ENCODE measurements at regions not wholly inside any gene's neighbourhood (a gene's known extent, or its start where the extent isn't known, plus 50 kb on each side); places are given as distances from the start of the nearest gene placed in this dataset.

GRCh38 chr10:108905821-108906220 lies 1017.5 kb downstream of the XPNPEP1 start:
- Histone ChIP-seq H3K27me3 (ENCODE audit: control insufficient read depth, insufficient read depth, low read length) (peaks cover 3% of the 10 kb centered on the region; the same call in 1 of the 2 replicates), H3K4me3 (ENCODE audit: low read depth in 2 of 2, low read length in 2 of 2) (no peak overlapping the region), H3K9me3 (ENCODE audit: control insufficient read depth, insufficient read depth, low read depth, low read length) (no peaks in the 10 kb centered on the region), H3K4me1 (ENCODE audit: control insufficient read depth, insufficient read depth, low read length) (no peaks in the 10 kb centered on the region), H3K36me3 (ENCODE audit: control insufficient read depth, insufficient read depth, low read length) (no peaks in the 10 kb centered on the region), H3K27ac (ENCODE audit: low read length) (no peak overlapping the region)
- no peak for ATAC-seq
- no peak for DNase-seq (ENCODE audit: low read depth, low spot score)
- CTCF ChIA-PET, result no interaction called here
- intact Hi-C loops (cut with micrococcal nuclease; ENCODE audit: unreplicated experiment), result no loop called here
- TF ChIP-seq POLR2AphosphoS5 (IDR thresholded peaks at IDR 0.05; ENCODE audit: low read depth, low read length) (no peak), REST (IDR thresholded peaks at IDR 0.05; ENCODE audit: insufficient read depth in 1 of 2, low read depth in 2 of 2, low read length in 1 of 2) (no peak), CTCF (IDR thresholded peaks at IDR 0.05) (no peak), TCF7L2 (IDR thresholded peaks at IDR 0.05; ENCODE audit: low read depth, low read length) (no peak), SIN3A (IDR thresholded peaks at IDR 0.05; ENCODE audit: borderline replicate concordance, insufficient read depth, low read depth, low read length) (no peak)
- no TSS peak for BruUV-seq (replicated peaks)
- in situ Hi-C loops (cut with HindIII; ENCODE audit: low pct_unique_long_range_greater_than_20kb, low sequenced_read_pairs), result no loop called here
- POLR2A ChIA-PET, result no interaction called here

GRCh38 chr10:108905171-108905570 lies 1018.1 kb downstream of the XPNPEP1 start:
- Histone ChIP-seq H3K4me1 (ENCODE audit: control insufficient read depth, insufficient read depth, low read length) (no peaks in the 10 kb centered on the region), H3K27ac (ENCODE audit: low read length) (no peak overlapping the region), H3K9me3 (ENCODE audit: control insufficient read depth, insufficient read depth, low read depth, low read length) (no peaks in the 10 kb centered on the region), H3K4me3 (ENCODE audit: low read depth in 2 of 2, low read length in 2 of 2) (no peak overlapping the region), H3K36me3 (ENCODE audit: control insufficient read depth, insufficient read depth, low read length) (no peaks in the 10 kb centered on the region), H3K27me3 (ENCODE audit: control insufficient read depth, insufficient read depth, low read length) (no peaks in the 10 kb centered on the region)
- POLR2A ChIA-PET, result no interaction called here
- TF ChIP-seq POLR2AphosphoS5 (IDR thresholded peaks at IDR 0.05; ENCODE audit: low read depth, low read length), result no peak
- no peak for TF ChIP-seq CTCF (IDR thresholded peaks at IDR 0.05)
- no peak for TF ChIP-seq REST (IDR thresholded peaks at IDR 0.05; ENCODE audit: insufficient read depth in 1 of 2, low read depth in 2 of 2, low read length in 1 of 2)
- no peak for TF ChIP-seq TCF7L2 (IDR thresholded peaks at IDR 0.05; ENCODE audit: low read depth, low read length)
- TF ChIP-seq SIN3A (IDR thresholded peaks at IDR 0.05; ENCODE audit: borderline replicate concordance, insufficient read depth, low read depth, low read length), result no peak
- intact Hi-C loops (cut with micrococcal nuclease; ENCODE audit: unreplicated experiment), result no loop called here
- BruUV-seq (replicated peaks), result no TSS peak
- DNase-seq (ENCODE audit: low read depth, low spot score) (no peak), ATAC-seq (no peak)
- CTCF ChIA-PET, result no interaction called here
- in situ Hi-C loops (cut with HindIII; ENCODE audit: low pct_unique_long_range_greater_than_20kb, low sequenced_read_pairs), result no loop called here

Data from Panc1 (cell line).